ENCODE measurements at regions not wholly inside any gene's neighbourhood (a gene's known extent, or its start where the extent isn't known, plus 50 kb on each side); places are given as distances from the start of the nearest gene placed in this dataset.

GRCh38 chr4:167629272-167629671 lies 395.0 kb upstream of the SPOCK3 start:
- H3K27ac ChIP-seq, result no peak overlapping the region
- TF ChIP-seq, protein P1, sequence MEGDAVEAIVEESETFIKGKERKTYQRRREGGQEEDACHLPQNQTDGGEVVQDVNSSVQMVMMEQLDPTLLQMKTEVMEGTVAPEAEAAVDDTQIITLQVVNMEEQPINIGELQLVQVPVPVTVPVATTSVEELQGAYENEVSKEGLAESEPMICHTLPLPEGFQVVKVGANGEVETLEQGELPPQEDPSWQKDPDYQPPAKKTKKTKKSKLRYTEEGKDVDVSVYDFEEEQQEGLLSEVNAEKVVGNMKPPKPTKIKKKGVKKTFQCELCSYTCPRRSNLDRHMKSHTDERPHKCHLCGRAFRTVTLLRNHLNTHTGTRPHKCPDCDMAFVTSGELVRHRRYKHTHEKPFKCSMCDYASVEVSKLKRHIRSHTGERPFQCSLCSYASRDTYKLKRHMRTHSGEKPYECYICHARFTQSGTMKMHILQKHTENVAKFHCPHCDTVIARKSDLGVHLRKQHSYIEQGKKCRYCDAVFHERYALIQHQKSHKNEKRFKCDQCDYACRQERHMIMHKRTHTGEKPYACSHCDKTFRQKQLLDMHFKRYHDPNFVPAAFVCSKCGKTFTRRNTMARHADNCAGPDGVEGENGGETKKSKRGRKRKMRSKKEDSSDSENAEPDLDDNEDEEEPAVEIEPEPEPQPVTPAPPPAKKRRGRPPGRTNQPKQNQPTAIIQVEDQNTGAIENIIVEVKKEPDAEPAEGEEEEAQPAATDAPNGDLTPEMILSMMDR (conservative IDR thresholded peaks at IDR 0.05), result no peak

DNA sequence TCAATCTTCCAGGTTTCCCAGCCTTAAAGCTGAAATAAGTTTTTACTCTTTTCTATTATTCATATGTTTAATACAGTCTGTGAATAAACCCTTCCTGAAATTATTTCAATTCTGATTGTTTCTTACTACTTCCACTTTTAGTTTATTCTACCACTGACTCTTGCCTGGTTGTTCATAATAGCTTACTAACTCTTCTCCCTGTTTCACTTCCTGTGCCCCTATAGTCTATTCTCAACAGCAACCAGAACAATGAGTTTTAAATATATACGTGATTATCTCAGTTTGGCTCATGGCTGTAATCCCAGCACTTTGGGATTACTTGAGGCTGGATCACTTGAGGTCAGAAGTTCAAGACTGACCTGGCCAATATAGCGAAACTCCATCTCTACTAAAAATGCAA lies 408.0 kb upstream of the SPOCK3 start:
- TF ChIP-seq, protein P1 (conservative IDR thresholded peaks at IDR 0.05), result no peak
- no peak overlapping the region for H3K27ac ChIP-seq

DNA sequence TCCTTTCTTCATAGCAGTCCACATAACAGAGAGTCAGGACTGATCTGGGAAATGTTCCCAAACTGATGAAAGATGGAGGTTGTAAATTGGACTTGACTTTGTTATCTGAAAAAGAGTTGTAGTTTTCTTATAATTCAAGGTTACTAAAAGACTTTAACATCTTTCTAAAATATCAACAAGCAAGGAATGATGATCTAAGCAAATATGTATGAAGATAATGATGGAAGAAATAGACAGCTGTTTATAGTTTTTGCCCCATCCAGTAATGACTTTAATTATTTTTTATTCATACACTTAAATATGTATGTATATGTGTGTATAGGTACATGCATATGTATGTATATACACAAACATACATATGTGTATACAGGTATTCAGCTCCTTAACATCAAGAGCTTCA lies 411.1 kb upstream of the SPOCK3 start:
- TF ChIP-seq, protein P1 (conservative IDR thresholded peaks at IDR 0.05), result no peak
- H3K27ac ChIP-seq, result no peak overlapping the region

DNA sequence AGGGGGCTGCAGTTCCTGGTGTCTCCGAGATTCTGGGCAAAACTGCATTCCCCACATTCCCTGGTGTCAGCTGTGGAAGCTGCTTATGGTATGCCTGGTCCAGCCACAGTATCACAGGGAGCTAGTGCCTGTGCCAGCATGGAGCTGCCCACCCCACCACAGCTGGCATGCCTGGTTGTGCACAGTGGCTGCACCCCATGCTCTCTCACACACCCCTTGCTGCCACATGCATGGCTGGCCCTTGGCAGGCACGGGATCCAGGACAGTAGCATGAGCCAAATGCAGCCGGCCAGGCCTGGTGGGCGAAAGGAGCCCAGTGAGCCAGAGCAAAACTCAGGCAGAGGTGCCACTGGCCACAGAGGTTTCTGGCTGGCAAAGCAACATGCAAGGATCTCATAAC lies 418.0 kb upstream of the SPOCK3 start:
- TF ChIP-seq, protein P1 (conservative IDR thresholded peaks at IDR 0.05), result no peak
- no peak overlapping the region for H3K27ac ChIP-seq

DNA sequence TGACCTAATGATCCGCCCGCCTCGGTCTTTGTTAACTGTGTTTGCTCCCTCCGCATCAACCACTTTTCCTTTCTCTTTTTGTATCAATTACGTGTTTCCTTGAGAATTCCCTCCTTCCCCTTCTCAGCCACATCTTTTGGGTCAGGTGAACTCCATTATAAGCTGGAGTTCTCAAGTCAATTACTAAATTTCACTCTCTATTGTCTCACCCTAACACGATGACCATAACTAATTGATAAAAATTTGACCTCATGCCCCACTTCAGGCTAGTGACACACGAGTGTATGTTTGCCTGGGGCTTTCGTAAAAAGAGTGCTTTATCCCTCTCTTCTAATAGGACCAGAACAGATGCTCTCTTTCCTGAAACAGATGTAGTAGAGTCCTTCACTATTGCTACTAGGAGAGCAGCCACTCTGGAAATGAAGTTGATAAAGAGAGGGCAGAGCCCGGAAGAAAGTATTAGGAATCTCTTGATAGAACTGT lies 403.6 kb upstream of the ANXA10 start:
- TF ChIP-seq, protein P1 (conservative IDR thresholded peaks at IDR 0.05), result no peak
- no peak overlapping the region for H3K27ac ChIP-seq

- no peak overlapping the region for H3K27ac ChIP-seq
- TF ChIP-seq, protein P1 (conservative IDR thresholded peaks at IDR 0.05), result no peak
Observed at GRCh38 chr4:167702391-167702790, 389.9 kb upstream of the ANXA10 start.

DNA sequence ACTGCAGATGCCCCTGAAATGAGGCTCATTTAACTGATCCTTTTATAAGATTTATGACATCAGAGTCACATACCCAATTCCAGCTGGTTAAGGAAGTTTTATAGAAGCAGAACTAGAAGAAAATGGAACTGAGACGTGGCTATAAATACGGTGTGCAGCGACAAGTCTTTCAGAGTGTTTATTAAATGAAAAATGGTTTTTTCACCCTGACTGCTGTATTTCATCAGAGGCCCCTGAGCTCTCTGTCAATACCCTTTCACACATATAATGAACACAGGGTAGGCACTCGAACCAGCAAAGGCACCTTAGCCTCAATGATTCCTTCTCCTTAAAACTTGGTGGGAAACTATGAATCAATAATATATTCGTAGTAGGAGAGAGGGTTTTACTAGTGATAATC lies 380.8 kb upstream of the ANXA10 start:
- TF ChIP-seq, protein P1 (conservative IDR thresholded peaks at IDR 0.05), result no peak
- no peak overlapping the region for H3K27ac ChIP-seq

Data from VCaP (cell line).